Upper lobe of left lung (tissue), 4 donors: ENCODE measurements at regions not wholly inside any gene's neighbourhood (a gene's known extent, or its start where the extent isn't known, plus 50 kb on each side); places are given as distances from the start of the nearest gene placed in this dataset.

Source experiments
- POLR2A ChIP-seq, 4 donors: fragments of 450-650 bp; IDR thresholded peaks; one replicate each; pipeline ENCODE4 v1.5.1; 2016 to 2017; ENCODE audit warnings: antibody characterized with exemption in 4 of 4, mild to moderate bottlenecking in 2 of 4
- POLR2AphosphoS5 ChIP-seq, 2 donors: sonication (generic); formaldehyde crosslinking; IDR thresholded peaks; one replicate each; pipeline ENCODE4 v1.5.1; 2017; ENCODE audit warnings: antibody characterized with exemption in 2 of 2
- TF ChIP-seq, protein P1 (sequence below), 6 experiments: fragments of 450-650 bp in 4 of 6; fragments of 200-600 bp in 2 of 6; sonication (generic) in 2 of 6; IDR thresholded peaks; one replicate each; pipeline ENCODE4 v1.5.1; 2016 to 2019; ENCODE audit warnings: antibody characterized with exemption in 6 of 6

DNA sequence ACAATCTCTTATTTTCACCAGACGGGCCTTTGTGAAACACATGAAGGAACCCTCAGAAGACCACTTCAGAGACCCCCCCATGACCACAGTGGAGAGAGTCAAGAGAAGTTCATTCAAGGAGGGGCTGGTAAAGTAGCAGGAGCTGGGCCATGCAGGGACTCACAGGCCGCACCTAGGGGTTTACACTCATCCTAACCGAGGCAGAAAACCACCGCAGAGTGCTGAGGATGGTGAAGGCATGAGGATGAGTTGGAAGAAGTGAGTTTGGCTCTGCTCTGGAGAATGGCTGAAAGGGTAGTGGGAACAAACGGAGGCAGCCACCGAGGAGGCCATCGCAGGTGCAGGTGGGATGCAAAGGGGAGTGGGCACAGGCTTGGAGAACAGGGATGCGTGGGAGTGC is 1046.9 kb downstream of the UQCRFS1 start:
- TF ChIP-seq POLR2A (IDR thresholded peaks at IDR 0.05) = no peak
- TF ChIP-seq, protein P1, sequence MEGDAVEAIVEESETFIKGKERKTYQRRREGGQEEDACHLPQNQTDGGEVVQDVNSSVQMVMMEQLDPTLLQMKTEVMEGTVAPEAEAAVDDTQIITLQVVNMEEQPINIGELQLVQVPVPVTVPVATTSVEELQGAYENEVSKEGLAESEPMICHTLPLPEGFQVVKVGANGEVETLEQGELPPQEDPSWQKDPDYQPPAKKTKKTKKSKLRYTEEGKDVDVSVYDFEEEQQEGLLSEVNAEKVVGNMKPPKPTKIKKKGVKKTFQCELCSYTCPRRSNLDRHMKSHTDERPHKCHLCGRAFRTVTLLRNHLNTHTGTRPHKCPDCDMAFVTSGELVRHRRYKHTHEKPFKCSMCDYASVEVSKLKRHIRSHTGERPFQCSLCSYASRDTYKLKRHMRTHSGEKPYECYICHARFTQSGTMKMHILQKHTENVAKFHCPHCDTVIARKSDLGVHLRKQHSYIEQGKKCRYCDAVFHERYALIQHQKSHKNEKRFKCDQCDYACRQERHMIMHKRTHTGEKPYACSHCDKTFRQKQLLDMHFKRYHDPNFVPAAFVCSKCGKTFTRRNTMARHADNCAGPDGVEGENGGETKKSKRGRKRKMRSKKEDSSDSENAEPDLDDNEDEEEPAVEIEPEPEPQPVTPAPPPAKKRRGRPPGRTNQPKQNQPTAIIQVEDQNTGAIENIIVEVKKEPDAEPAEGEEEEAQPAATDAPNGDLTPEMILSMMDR (IDR thresholded peaks at IDR 0.05) = no peak
- no peak for TF ChIP-seq POLR2AphosphoS5 (IDR thresholded peaks at IDR 0.05)
